HuH-7.5 (cell line): ENCODE measurements at regions not wholly inside any gene's neighbourhood (a gene's known extent, or its start where the extent isn't known, plus 50 kb on each side); places are given as distances from the start of the nearest gene placed in this dataset.
"Not testable (repeated sequence)": the region's sequence is repeated elsewhere in the genome, so short reads cannot be mapped to it uniquely, and the experiment has no call there.

ENCODE experiments used
- DNase-seq: peaks from one replicate; pipeline ENCODE4 v3.0.0; 2011; ENCODE audit warnings: low spot score

DNA sequence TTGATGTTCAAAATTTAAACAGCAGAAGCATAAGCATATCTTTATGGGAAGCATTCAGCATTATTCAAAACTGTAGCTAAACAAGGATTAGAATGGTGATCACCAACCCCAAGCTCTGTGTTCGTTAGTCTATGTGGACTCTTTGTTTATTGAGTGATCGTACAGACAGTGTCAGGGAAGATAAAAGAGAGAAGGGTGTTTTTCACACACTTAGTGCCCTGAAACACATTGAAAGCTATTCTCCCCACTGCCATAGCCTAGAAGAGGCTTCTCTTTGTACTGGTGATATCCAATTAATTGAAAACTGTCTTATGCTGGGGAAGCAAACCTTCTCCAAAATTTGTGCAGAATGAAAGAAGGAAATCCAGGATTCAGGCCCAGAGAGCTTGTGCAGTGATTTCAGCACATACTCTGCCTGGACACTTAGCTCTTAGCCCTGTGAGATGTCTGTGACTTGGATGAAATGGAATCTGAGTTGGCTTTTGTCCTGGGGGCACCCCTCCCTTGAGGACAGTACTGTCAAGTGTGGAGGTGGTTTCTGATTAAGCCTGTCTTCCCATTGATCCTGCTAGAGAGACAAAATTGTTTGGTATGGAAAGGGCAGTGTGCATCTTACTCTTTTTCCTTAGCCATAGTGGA is 125.7 kb upstream of the MTHFD1L start:
- DNase-seq, result no peak

DNA sequence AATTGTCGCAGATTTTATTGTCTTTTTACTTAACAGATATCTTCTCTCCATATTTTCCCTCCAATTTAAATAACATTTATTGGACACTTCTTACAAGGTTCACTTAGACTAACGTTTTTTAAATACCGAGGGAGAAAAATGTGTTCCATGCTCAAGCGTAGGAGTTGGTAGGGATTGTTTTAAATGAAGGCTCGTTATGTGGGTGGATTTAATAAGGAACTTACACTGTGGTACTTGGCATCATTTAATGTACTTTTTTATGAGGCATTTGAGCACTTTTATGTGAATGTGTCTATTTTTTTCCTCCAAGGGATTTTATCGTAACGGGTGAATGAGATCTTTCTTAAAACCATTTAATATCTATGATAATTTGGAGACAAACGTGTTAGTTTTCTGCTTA is 125.0 kb upstream of the MTHFD1L start:
- no peak for DNase-seq

DNA sequence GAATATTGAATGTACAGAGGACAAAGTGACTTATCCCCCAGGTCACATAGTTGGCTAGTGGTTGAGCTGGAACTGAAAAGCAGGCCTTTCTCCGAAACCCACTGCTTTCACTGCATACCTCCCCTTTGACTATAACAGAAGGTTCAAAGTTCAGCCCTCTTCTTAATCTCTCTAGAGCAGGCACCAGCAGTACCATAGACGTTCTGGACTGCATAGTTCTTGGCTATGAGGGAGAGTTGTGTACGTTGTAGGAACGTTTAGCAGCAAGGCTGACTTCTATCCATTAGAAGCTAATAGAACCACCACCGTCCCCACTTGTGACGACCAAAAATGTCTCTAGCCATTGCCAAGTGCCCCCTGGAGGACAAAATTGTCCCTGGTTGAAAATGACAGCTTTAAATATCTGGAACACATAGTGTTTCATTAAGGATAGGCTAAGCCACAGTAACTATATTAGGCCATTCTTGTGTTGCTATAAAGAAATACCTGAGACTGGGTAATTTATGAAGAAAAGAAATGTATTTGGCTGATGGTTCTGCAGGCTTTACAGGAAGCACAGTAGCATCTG is 123.8 kb upstream of the MTHFD1L start:
- DNase-seq, result no peak

DNA sequence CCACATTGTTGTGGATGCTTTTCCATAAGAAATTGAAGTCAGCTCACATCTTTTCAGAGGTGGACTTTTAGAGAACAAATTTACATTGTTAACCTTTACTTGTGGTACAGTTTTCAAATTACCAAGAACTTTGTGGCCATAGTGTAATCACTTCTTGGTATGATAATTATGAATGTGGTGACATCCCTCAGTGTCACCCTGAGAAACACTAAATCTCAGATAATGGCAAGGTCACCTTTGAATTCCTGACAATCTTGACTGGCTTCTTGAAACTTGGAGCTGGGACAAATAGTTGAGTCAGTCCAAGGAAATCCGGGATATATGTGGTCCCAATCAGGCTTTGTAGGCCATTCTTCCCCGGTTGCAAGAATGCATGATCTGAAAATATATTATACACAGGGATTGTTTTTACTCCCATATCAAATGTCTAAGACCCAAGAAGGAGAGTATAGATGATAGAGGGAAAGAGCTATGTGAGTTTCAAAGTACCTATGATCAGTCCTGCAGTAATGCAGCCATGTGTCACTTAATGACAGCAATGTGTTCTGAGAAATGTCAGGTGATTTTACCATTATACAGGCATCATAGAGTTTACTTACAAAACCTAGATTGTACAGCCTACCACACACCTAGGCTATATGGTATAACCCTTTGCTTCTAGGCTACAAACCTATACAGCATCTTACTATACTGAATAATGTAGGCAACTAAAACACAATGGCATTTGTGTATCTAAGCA is 120.8 kb upstream of the MTHFD1L start:
- DNase-seq, result no peak

GRCh38 chr6:150745896-150746295 is 119.6 kb upstream of the MTHFD1L start:
- DNase-seq, result no peak

DNA sequence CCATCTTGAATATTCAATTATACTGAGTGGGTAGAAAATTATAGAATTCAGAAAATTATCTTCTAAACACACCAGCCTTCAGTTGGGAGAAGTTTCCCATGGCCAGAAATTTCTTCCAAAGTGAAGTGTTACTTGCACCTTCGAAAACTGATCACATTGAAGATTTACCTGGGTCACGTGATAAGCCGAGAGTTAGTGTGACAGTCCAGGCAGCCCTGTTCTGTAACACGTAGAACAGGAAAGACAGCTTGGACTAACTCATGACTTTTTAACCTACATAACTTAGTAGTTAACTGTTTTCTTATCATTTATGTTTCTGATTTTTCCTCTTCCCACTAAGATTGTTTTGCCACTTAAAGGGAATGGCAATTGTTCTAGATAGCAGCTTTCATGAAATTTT is 118.3 kb upstream of the MTHFD1L start:
- DNase-seq, result no peak

DNA sequence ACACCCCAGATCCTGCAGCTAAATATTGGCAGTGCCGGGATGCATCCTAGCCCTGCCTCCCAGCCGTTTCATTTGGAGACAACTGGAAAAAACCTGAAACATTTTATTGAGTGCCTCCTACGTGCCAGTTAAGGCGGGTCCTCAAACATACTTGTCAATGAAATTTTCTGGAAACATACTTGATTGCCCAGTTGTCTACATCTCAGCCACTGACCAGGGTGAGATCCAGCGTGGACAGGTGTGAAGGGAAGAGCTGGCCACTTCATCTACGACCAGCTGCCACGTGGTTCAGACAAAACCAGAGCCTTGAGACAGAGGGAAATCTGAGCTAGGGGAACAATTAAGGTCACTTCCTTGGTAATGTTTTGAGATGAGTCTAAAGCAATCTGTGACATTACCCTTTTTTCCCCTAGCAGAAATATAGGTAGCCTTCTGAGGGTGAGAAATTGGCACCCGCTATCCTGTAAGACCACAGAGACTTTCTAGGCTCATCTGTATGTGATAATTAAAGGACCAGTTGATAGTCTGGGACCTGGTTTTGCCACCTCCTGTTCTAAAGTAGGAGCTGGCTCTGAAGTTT is 116.3 kb upstream of the MTHFD1L start:
- no peak for DNase-seq

DNA sequence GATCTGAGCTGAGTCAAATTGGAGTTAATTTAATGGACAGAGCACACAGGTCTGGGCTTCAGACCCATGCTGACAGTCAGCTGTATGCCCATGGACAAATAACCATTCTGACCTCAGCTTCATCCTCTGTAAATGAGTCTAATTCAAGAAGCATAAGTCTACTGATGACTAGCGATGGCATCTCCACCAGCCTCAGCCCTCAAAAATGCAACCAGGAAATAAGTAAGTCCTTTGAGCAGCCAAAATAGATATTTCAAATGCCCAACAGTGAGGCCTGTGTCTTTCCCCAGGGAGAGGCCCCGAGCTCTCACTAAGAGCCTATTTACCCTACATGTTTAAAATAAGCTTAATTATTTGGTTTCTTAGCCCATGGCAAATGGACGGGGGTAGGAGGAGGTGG is 114.2 kb upstream of the MTHFD1L start:
- no peak for DNase-seq

GRCh38 chr6:150752409-150752808 is 113.1 kb upstream of the MTHFD1L start:
- DNase-seq, result no peak

- no peak for DNase-seq
Observed at GRCh38 chr6:150753371-150754064, 112.0 kb upstream of the MTHFD1L start.

- no peak for DNase-seq
Observed at GRCh38 chr6:150755042-150755441, 110.5 kb upstream of the MTHFD1L start.

- DNase-seq, result no peak
Observed at GRCh38 chr6:150755524-150755923, 110.0 kb upstream of the MTHFD1L start.

DNA sequence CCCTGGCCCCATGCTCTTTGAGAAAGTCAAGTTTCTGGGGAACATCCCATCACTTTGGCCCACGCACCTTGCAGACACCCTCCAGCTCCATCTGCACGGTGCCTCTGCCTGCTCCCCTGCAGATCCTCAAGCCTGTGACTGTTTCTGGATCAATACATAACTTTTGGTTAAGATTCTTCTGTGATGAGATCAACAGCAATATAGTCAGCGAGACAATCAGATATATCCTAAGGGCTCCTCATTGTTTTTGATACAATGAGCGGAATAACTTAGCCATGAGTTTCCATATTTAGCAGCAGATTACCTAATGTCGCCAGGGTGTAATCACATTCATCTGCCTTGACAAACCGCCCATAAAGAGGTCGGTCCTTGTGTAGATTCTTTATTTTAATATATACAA is 109.3 kb upstream of the MTHFD1L start:
- DNase-seq, result no peak

DNA sequence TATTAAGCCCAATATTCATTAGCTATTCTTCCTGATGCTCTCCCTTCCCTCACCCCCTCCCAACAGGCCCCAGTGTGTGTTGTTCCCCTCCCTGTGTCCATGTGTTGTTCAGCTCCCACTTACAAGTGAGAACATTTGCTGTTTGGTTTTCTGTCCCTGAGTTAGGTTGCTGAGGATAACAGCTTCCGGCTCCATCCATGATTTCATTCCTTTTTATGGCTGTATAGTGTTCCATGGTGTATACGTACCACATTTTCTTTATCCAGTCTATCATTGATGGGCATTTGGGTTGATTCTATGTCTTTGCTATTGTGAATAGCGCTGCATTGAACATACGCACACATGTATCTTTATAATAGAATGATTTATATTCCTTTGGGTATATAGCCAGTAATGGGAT is 107.7 kb upstream of the MTHFD1L start:
- not testable (repeated sequence) for DNase-seq

DNA sequence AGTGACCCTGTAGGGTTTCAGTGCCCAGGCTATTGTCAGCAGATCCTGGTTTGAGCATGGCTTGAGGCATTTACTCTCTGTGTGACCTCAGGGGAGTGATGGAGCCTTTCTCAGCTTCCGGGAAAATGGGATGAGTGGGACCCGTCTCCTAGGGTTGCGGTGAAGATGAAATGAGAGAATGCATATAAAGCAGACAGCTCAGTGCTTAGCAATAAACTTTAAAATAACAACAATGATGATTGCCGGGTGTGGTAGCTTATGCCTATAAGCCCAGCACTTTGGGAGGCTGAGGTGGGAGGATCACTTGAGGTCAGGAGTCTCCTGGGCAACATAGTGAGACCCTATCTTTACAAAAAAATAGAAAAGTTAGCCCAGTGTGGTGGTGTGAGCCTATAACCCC is 106.0 kb upstream of the MTHFD1L start:
- DNase-seq, result no peak

GRCh38 chr6:150761771-150762170 is 103.7 kb upstream of the MTHFD1L start:
- no peak for DNase-seq

GRCh38 chr6:150764334-150765066 is 101.0 kb upstream of the MTHFD1L start:
- DNase-seq, result no peak

GRCh38 chr6:150765067-150765764 is 100.3 kb upstream of the MTHFD1L start:
- no peak for DNase-seq

DNA sequence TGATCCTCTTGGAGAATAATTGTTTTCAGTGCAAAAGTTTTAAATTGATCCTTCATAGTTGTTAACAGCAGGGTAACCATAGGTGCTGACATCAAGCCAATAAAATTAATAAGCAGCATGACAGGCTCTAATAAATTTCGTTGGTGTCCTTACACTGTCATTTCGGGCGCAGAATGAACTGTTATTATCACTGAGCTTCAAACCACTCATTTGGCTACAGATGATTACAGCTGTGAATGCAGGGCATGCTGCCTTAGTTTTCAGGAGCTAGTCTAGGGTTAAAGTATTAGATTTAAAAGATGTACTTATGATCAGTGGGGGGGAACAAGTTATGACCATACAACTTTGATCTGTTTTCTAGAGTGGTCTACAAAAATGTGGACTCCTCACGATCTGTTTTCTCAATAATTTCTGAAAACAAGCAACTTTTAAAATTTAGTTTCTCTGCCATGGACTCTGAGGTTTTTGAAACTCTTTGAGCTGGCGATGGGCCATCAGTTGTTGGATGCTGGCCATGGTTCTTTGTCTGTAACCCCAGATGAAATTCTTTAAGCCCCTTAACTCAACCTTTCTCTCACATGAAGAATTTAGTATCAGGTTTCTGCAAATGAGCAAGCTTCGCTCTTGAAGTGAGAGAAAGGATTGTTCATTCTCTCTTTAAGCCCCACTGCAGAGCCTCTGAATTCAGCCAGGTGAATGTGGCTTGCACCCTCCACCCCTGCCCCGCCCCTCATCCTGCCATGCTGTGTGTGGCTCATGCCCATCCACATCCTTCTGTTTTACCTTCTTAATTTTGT is 99.1 kb upstream of the MTHFD1L start:
- no peak for DNase-seq

DNA sequence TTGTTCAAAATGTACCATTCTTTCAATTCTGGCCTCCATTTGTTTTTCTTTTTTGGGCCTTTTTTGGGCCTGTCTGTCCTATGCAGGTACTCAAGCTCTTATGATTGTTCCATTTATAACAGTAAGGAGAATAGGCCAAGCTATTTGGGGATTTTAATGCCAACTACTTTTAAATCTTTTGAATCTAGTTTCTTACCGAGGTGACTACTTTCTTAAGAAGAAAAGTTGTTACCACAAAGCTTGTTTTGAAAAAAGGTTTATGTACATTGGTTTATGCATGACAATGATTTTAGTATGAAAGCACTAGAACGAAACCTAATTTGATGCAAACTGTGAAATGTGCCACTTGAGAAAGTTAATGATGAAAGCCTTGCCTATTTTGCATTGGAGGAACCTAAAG is 98.3 kb upstream of the MTHFD1L start:
- DNase-seq, result no peak
